HCT116 (cell line): ENCODE measurements at regions not wholly inside any gene's neighbourhood (a gene's known extent, or its start where the extent isn't known, plus 50 kb on each side); places are given as distances from the start of the nearest gene placed in this dataset.

Source experiments
- CEBPB ChIP-seq: IDR thresholded peaks from 2 replicates; pipeline ENCODE4 v1.6.1; 2012; ENCODE audit warnings: low read depth
- CTCF ChIP-seq, 3 experiments: fragments of 200-600 bp in 1 of 3; sonication (generic) in 1 of 3; IDR thresholded peaks in 2 of 3; conservative IDR thresholded peaks in 1 of 3; 2 replicates each; pipeline ENCODE4 v1.5.1; 2012 to 2017; ENCODE audit warnings: low read depth in 2 of 3, low read length in 2 of 3, antibody characterized with exemption in 1 of 3, borderline replicate concordance in 1 of 3, control low read depth in 1 of 3, mild to moderate bottlenecking in 1 of 3, mixed read lengths in 1 of 3, mixed run types in 1 of 3, moderate library complexity in 1 of 3; ENCODE audit not compliant: insufficient read depth in 1 of 3
- EZH2phosphoT487 ChIP-seq: fragments of 200-600 bp; IDR thresholded peaks from 2 replicates; pipeline ENCODE4 v1.6.1; 2018; ENCODE audit warnings: antibody characterized with exemption, borderline replicate concordance
- FOSL1 ChIP-seq: IDR thresholded peaks from 2 replicates; pipeline ENCODE4 v1.6.1; 2012; ENCODE audit warnings: low read depth
- POLR2AphosphoS5 ChIP-seq: IDR thresholded peaks from 2 replicates; pipeline ENCODE4 v1.6.1; 2011; ENCODE audit warnings: mild to moderate bottlenecking, low read depth, low read length, moderate library complexity
- SIN3A ChIP-seq: IDR thresholded peaks from 2 replicates; pipeline ENCODE4 v1.6.1; 2012; ENCODE audit warnings: low read depth
- TCF7L2 ChIP-seq: IDR thresholded peaks from 2 replicates; pipeline ENCODE4 v1.7.0; 2011; ENCODE audit warnings: borderline replicate concordance, inconsistent platforms; ENCODE audit not compliant: insufficient read depth, insufficient read length; ENCODE audit errors: extremely low read depth
- YY1 ChIP-seq: IDR thresholded peaks from 2 replicates; pipeline ENCODE4 v1.6.1; 2011; ENCODE audit warnings: low read length, low read depth, moderate library complexity, mild to moderate bottlenecking; ENCODE audit not compliant: insufficient replicate concordance; ENCODE audit errors: extremely low read depth
- TF ChIP-seq, protein P1 (sequence below): IDR thresholded peaks from 2 replicates; pipeline ENCODE4 v1.6.1; 2012; ENCODE audit warnings: low read depth

DNA sequence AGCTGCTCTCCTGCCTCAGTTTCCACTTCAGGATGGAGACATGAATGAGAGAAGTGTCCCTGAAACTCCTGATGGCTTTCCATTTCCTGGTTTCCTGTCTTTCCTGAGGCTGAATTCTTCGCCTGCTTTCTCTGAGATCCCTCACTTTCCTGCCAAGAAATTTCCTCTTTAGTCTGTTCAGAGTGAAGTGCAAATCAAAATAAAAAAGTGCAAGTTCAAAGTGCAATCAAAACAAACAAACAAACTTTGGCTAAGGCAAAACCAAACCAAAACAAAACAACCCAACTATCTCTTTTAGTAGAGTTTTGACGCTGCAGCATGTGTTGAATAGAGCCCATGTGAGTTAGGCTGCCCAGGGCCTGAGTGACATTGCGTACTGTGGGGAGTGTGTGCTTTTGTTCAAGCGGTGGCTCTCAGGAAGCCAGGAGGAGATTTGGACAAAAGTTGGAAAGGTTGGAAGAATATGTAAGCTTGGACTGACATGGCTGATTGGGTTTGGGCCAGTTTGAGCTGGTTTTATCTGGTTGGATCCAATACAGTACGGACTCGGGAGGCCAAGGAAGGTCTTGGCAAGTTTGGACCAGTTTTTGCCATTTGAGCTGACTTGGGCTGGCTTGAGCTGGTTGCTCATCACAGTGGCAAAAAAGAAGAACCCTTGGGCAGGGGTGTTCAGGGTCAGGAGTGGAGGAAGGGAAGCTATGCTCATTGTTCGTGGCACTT, 61.1 kb upstream of the TINAGL1 start:
- TF ChIP-seq CTCF (IDR thresholded peaks at IDR 0.05 in 2 of 3, conservative IDR thresholded peaks at IDR 0.05 in 1 of 3; ENCODE audit: borderline replicate concordance in 1 of 3, insufficient read depth in 1 of 3, low read depth in 2 of 3, low read length in 2 of 3) (no peak), SIN3A (no peak), EZH2phosphoT487 (no peak), POLR2AphosphoS5 (no peak), TCF7L2 (no peak), YY1 (no peak), CEBPB (no peak), FOSL1 (no peak)
- TF ChIP-seq, protein P1, sequence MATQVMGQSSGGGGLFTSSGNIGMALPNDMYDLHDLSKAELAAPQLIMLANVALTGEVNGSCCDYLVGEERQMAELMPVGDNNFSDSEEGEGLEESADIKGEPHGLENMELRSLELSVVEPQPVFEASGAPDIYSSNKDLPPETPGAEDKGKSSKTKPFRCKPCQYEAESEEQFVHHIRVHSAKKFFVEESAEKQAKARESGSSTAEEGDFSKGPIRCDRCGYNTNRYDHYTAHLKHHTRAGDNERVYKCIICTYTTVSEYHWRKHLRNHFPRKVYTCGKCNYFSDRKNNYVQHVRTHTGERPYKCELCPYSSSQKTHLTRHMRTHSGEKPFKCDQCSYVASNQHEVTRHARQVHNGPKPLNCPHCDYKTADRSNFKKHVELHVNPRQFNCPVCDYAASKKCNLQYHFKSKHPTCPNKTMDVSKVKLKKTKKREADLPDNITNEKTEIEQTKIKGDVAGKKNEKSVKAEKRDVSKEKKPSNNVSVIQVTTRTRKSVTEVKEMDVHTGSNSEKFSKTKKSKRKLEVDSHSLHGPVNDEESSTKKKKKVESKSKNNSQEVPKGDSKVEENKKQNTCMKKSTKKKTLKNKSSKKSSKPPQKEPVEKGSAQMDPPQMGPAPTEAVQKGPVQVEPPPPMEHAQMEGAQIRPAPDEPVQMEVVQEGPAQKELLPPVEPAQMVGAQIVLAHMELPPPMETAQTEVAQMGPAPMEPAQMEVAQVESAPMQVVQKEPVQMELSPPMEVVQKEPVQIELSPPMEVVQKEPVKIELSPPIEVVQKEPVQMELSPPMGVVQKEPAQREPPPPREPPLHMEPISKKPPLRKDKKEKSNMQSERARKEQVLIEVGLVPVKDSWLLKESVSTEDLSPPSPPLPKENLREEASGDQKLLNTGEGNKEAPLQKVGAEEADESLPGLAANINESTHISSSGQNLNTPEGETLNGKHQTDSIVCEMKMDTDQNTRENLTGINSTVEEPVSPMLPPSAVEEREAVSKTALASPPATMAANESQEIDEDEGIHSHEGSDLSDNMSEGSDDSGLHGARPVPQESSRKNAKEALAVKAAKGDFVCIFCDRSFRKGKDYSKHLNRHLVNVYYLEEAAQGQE: no peak
